GM23248 (cell line): ENCODE measurements at regions not wholly inside any gene's neighbourhood (a gene's known extent, or its start where the extent isn't known, plus 50 kb on each side); places are given as distances from the start of the nearest gene placed in this dataset.

ENCODE experiments used
- EZH2 ChIP-seq: fragments of 200-600 bp; sonication (generic); IDR thresholded peaks from 2 replicates; pipeline ENCODE4 v1.6.1; 2018; ENCODE audit warnings: antibody characterized with exemption, mild to moderate bottlenecking; ENCODE audit not compliant: insufficient read depth, poor library complexity, severe bottlenecking
- EZH2phosphoT487 ChIP-seq: fragments of 200-600 bp; sonication (generic); IDR thresholded peaks from 2 replicates; pipeline ENCODE4 v1.6.1; 2018; ENCODE audit warnings: antibody characterized with exemption, moderate library complexity, mild to moderate bottlenecking, low read depth; ENCODE audit not compliant: insufficient read depth

GRCh38 chr4:123338715-123339114, 57.9 kb upstream of the SPRY1 start:
- TF ChIP-seq EZH2phosphoT487 (no peak), EZH2 (no peak)
